ENCODE measurements at regions not wholly inside any gene's neighbourhood (a gene's known extent, or its start where the extent isn't known, plus 50 kb on each side); places are given as distances from the start of the nearest gene placed in this dataset.

DNA sequence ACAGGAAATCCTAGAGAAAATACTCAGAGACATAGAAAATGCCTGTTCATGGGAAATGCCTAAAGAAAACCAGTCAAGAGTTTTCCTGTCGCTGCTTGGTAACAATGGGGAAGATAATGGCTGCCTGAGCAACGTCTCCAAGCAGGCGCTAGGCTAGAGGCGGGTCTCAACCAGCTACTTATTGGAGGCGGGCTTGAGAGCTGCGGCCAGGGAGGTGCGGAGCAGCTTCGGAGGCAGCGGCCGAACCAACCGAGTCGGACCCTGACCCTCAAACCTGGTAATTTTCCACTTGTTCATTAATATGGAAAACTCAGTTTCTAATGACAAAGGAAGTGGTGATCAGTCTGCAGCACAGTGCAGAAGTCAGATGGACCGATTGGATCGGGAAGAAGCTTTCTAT lies 173.1 kb downstream of the DTWD1 start:
- no peaks in the 10 kb centered on the region for H3K4me1 Mint-ChIP-seq (ENCODE audit: low read depth)
- H3K9me3 Mint-ChIP-seq (ENCODE audit: low read depth) = peaks cover 27% of the 10 kb centered on the region
- DNase-seq (ENCODE audit: low spot score) = no peak
- TF ChIP-seq, protein P1, sequence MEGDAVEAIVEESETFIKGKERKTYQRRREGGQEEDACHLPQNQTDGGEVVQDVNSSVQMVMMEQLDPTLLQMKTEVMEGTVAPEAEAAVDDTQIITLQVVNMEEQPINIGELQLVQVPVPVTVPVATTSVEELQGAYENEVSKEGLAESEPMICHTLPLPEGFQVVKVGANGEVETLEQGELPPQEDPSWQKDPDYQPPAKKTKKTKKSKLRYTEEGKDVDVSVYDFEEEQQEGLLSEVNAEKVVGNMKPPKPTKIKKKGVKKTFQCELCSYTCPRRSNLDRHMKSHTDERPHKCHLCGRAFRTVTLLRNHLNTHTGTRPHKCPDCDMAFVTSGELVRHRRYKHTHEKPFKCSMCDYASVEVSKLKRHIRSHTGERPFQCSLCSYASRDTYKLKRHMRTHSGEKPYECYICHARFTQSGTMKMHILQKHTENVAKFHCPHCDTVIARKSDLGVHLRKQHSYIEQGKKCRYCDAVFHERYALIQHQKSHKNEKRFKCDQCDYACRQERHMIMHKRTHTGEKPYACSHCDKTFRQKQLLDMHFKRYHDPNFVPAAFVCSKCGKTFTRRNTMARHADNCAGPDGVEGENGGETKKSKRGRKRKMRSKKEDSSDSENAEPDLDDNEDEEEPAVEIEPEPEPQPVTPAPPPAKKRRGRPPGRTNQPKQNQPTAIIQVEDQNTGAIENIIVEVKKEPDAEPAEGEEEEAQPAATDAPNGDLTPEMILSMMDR (IDR thresholded peaks at IDR 0.05) = no peak
- no peak overlapping the region for H3K27ac Mint-ChIP-seq (ENCODE audit: unreplicated experiment)
- peaks cover 4% of the 10 kb centered on the region for H3K36me3 Mint-ChIP-seq (ENCODE audit: low read depth)
- H3K4me3 Mint-ChIP-seq (ENCODE audit: unreplicated experiment) = no peak overlapping the region
- peaks cover 5% of the 10 kb centered on the region for H3K27me3 Mint-ChIP-seq (ENCODE audit: low read depth)

DNA sequence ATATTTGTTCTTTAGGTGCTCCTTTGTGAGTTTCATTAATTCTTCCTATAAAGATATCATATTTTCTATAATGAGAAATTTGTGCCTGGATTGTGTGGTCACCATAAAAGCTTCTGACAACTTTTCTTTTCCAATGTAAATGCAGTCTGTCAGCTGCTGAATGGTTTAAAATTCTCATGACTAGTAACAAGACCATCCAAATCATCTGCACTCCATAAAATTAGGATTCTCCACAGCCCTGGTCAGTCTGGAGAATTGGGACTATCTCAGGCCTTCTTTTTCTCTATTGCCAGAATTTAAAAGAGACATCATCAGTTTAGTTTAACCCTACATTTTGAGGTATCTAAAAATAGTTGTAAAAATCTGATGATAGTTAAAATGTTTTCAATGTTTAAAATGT lies 180.9 kb downstream of the DTWD1 start:
- no peaks in the 10 kb centered on the region for H3K4me1 Mint-ChIP-seq (ENCODE audit: low read depth)
- peaks cover 4% of the 10 kb centered on the region for H3K36me3 Mint-ChIP-seq (ENCODE audit: low read depth)
- DNase-seq (ENCODE audit: low spot score) = no peak
- H3K4me3 Mint-ChIP-seq (ENCODE audit: unreplicated experiment) = no peak overlapping the region
- TF ChIP-seq, protein P1 (IDR thresholded peaks at IDR 0.05) = no peak
- H3K27ac Mint-ChIP-seq (ENCODE audit: unreplicated experiment) = no peak overlapping the region
- H3K27me3 Mint-ChIP-seq (ENCODE audit: low read depth) = no peaks in the 10 kb centered on the region
- peaks cover 20% of the 10 kb centered on the region for H3K9me3 Mint-ChIP-seq (ENCODE audit: low read depth)
